SK-N-MC (cell line): ENCODE measurements at regions not wholly inside any gene's neighbourhood (a gene's known extent, or its start where the extent isn't known, plus 50 kb on each side); places are given as distances from the start of the nearest gene placed in this dataset.

ENCODE experiments used
- EZH2 ChIP-seq: fragments of 200-600 bp; sonication (generic); IDR thresholded peaks from one replicate; pipeline ENCODE4 v1.6.1; 2017; ENCODE audit warnings: antibody characterized with exemption
- POLR2AphosphoS5 ChIP-seq: IDR thresholded peaks from 2 replicates; pipeline ENCODE4 v1.6.1; 2012; ENCODE audit warnings: mild to moderate bottlenecking, low read depth, low read length, borderline replicate concordance

DNA sequence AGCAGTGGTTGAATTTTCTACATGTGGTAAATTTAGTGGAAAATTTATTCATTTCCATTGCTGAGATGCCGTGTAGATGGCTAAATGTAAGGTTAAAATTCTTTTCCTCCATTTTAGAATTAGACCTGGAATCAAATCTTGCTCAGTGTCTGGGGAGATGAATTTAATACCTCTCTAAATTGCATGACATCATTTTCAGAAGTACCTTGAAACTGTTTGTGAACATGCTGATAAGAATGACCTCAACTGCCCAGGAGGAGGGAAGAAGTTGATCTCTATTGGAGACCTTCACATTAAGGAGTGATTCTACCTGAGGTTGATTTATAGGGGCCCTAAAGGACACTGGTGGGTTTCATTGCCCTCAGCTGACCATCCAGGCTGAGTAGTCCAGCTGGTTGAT, 116.7 kb upstream of the EGFLAM start:
- TF ChIP-seq POLR2AphosphoS5 (no peak), EZH2 (no peak)
